ENCODE measurements at regions not wholly inside any gene's neighbourhood (a gene's known extent, or its start where the extent isn't known, plus 50 kb on each side); places are given as distances from the start of the nearest gene placed in this dataset.

- TF ChIP-seq PRDM10 (CRISPR knock-in tag; IDR thresholded peaks at IDR 0.05; ENCODE audit: low read depth), result no peak
- no peak for TF ChIP-seq MBNL3 (CRISPR knock-in tag; conservative IDR thresholded peaks at IDR 0.05)
Measured at GRCh38 chr7:81025360-81025759, 106.5 kb upstream of the SEMA3C start (continued).

- no peaks in the 10 kb centered on the region for H3K79me2 ChIP-seq (ENCODE audit: insufficient read depth, low read length)
- FAIRE-seq, result no peak
- no peaks in the 10 kb centered on the region; the same call in 1 of the 2 replicates for H3K9me3 ChIP-seq (ENCODE audit: low read length)
- no peak for TF ChIP-seq FLYWCH1 (CRISPR knock-in tag; IDR thresholded peaks at IDR 0.05)
- TF ChIP-seq GATAD2A (CRISPR knock-in tag; IDR thresholded peaks at IDR 0.05), result no peak
- TF ChIP-seq ZBTB37 (CRISPR knock-in tag; IDR thresholded peaks at IDR 0.05), result no peak
- TF ChIP-seq ZSCAN5A (CRISPR knock-in tag; IDR thresholded peaks at IDR 0.05; ENCODE audit: borderline replicate concordance), result no peak
- TF ChIP-seq ZNF619 (CRISPR knock-in tag; IDR thresholded peaks at IDR 0.05), result no peak
- no peak for TF ChIP-seq HNRNPH1 (optimal IDR thresholded peaks at IDR 0.05; ENCODE audit: low read depth, low read length)
- in situ Hi-C loops (cut with HindIII; ENCODE audit: extremely low pct_ligation_motif_present, low pct_unique_long_range_greater_than_20kb) (no loop called here), intact Hi-C loops (cut with micrococcal nuclease; ENCODE audit: unreplicated experiment) (no loop called here)
- no peak overlapping the region for H3K4me2 ChIP-seq (ENCODE audit: low read depth, low read length)
- H3K4me3 ChIP-seq (replicated peaks in 1 of 3; ENCODE audit: insufficient read depth in 1 of 3, low read depth in 2 of 3, low read length in 3 of 3), result no peak overlapping the region
- H2AFZ ChIP-seq (ENCODE audit: low read length), result no peak overlapping the region
- no peak overlapping the region for H3K27ac ChIP-seq (ENCODE audit: extremely low read length, insufficient read depth, low read length)
- 2% methylated on average over 1 of the region's 1 CpG for WGBS (ENCODE audit: low lambda C conversion rate)
- no peaks in the 10 kb centered on the region for H3K36me3 ChIP-seq (replicated peaks in 1 of 2; ENCODE audit: control insufficient read depth in 1 of 2, insufficient read depth in 2 of 2, low read length in 2 of 2)
- H4K20me1 ChIP-seq (ENCODE audit: insufficient read depth, low read length), result no peaks in the 10 kb centered on the region
- no peak for DNase-seq (ENCODE audit: low spot score)
- ChIA-PET POLR2A (no interaction called here), CTCF (ENCODE audit: low intra/inter-chr PET ratio, low total read pairs) (no interaction called here)
- H3K4me1 ChIP-seq (ENCODE audit: insufficient read depth, low read length), result no peaks in the 10 kb centered on the region
- no TSS peak for BruUV-seq (replicated peaks)
- no peak for ATAC-seq
- no peak overlapping the region for H3K9ac ChIP-seq (ENCODE audit: insufficient read depth, low read depth, low read length)
- no peaks in the 10 kb centered on the region for H3K27me3 ChIP-seq (ENCODE audit: control insufficient read depth in 1 of 2, insufficient read depth in 2 of 2, low read length in 2 of 2)
Measured at GRCh38 chr7:81014908-81015307, 96.1 kb upstream of the SEMA3C start.

All from HepG2 (cell line).